GM12878 (cell line): ENCODE measurements at regions not wholly inside any gene's neighbourhood (a gene's known extent, or its start where the extent isn't known, plus 50 kb on each side); places are given as distances from the start of the nearest gene placed in this dataset.

Source experiments
- BHLHE40 ChIP-seq, 2 experiments: fragments of 450-650 bp in 1 of 2; IDR thresholded peaks; 2 replicates each; pipeline ENCODE4 v1.6.1; 2011 to 2017; ENCODE audit warnings: low read depth in 2 of 2, borderline replicate concordance in 1 of 2, improper control_type of control experiment in 1 of 2, low read length in 1 of 2, mild to moderate bottlenecking in 1 of 2
- CHD1 ChIP-seq: IDR thresholded peaks from 2 replicates; pipeline ENCODE4 v1.6.1; 2012; ENCODE audit warnings: low read depth, low read length, improper control_type of control experiment
- CHD2 ChIP-seq: IDR thresholded peaks from 2 replicates; pipeline ENCODE4 v1.6.1; 2011; ENCODE audit warnings: low read depth, low read length, improper control_type of control experiment, borderline replicate concordance
- GABPA ChIP-seq: IDR thresholded peaks from 2 replicates; pipeline ENCODE4 v1.6.1; 2014; ENCODE audit warnings: antibody characterized with exemption, low read depth, mild to moderate bottlenecking, inconsistent platforms
- LARP7 ChIP-seq: fragments of 450-650 bp; IDR thresholded peaks from 2 replicates; pipeline ENCODE4 v1.6.1; 2017; ENCODE audit warnings: mild to moderate bottlenecking
- RFX5 ChIP-seq: IDR thresholded peaks from 2 replicates; pipeline ENCODE4 v1.6.1; 2011; ENCODE audit warnings: low read depth, low read length, improper control_type of control experiment
- SP1 ChIP-seq: IDR thresholded peaks from one replicate; pipeline ENCODE4 v1.6.1; 2011; ENCODE audit warnings: low read depth, low read length
- YY1 ChIP-seq: IDR thresholded peaks from 2 replicates; pipeline ENCODE4 v1.6.1; 2011; ENCODE audit warnings: low read depth, mild to moderate bottlenecking, low read length
- TF ChIP-seq, protein P1 (sequence below): IDR thresholded peaks from 2 replicates; pipeline ENCODE4 v1.6.1; 2011; ENCODE audit warnings: borderline replicate concordance, low read depth, mild to moderate bottlenecking, moderate library complexity, mixed read lengths, low read length; ENCODE audit not compliant: insufficient read depth; ENCODE audit errors: extremely low read length

DNA sequence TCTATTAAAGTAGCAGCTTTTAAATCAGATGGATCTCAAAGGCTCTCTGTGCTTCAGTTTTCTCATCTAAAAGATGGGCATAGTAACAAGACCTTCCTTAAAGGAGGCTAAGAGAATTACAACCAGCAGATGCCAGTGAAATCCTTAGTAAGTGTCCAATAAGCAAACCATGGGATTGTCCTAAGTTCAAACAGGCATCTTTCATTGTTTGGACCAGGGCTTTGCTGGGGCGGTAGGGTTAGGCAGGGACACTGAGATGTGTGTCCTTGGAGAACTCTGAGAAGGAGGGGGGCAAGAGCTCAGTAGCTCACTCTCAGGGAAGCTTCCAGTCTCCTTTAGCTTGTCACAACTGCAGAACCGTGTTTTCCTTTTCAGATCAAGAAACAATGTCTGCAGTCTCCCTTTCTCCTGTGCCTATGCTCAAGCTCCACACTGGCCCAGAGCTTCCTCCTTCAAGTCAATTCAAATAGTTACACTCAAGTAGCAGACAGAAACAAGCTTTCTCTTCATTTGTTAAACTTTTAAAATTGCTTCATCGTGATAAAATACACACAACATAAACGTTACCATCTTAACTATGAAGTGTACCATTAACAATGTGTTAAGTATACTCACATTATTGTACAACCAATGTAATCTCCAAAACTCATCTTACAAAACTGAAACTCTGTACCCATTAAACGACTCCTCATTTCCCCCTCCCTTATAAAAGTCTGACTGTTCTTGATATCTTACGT, 216.2 kb downstream of the PIK3R1 start:
- TF ChIP-seq, protein P1, sequence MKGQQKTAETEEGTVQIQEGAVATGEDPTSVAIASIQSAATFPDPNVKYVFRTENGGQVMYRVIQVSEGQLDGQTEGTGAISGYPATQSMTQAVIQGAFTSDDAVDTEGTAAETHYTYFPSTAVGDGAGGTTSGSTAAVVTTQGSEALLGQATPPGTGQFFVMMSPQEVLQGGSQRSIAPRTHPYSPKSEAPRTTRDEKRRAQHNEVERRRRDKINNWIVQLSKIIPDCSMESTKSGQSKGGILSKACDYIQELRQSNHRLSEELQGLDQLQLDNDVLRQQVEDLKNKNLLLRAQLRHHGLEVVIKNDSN, result no peak
- no peak for TF ChIP-seq CHD1
- no peak for TF ChIP-seq YY1
- no peak for TF ChIP-seq BHLHE40 (IDR thresholded peaks at IDR 0.05; ENCODE audit: borderline replicate concordance in 1 of 2, low read depth in 2 of 2, low read length in 1 of 2)
- TF ChIP-seq CHD2, result no peak
- no peak for TF ChIP-seq RFX5
- TF ChIP-seq SP1, result no peak
- no peak for TF ChIP-seq GABPA
- TF ChIP-seq LARP7, result no peak
